HepG2 (cell line): ENCODE measurements at regions not wholly inside any gene's neighbourhood (a gene's known extent, or its start where the extent isn't known, plus 50 kb on each side); places are given as distances from the start of the nearest gene placed in this dataset.

ENCODE experiments used
- ATAC-seq: fragments of 200-7000 bp; cut with Tn5 transposase; 3 replicates; pipeline ENCODE4 v1.9.1; 2020; ENCODE audit warnings: mild to moderate bottlenecking, moderate library complexity
- BruUV-seq: library from RNA; stranded (reverse); fragments of 400-500 nt; replicated peaks from 2 replicates; lab custom pipeline; 2021; lab: Mats Ljungman, UMichigan
- CTCF ChIA-PET: fragments of 300-600 bp; formaldehyde crosslinking; extraction: SDS; loops from one replicate; lab custom pipeline; 2021; ENCODE audit warnings: low total read pairs, inconsistent platforms, low intra/inter-chr PET ratio; lab: Yijun Ruan, JAX
- POLR2A ChIA-PET: fragments of 350-600 bp; sonication (Branson Sonifier 250); formaldehyde crosslinking; loops from one replicate; lab custom pipeline; 2020; ENCODE audit warnings: antibody characterized with exemption, inconsistent platforms; lab: Yijun Ruan, JAX
- DNase-seq: peaks from one replicate; pipeline ENCODE4 v3.0.0-alpha.2; 2015; ENCODE audit warnings: low spot score
- FAIRE-seq: peaks from 3 replicates; lab custom pipeline; 2011; peaks lifted over from hg19 to GRCh38; lab: Jason Lieb, UNC
- H2AFZ ChIP-seq: one replicate; pipeline ENCODE4 v1.6.1; 2011; ENCODE audit warnings: low read length, inconsistent platforms
- H3K27ac ChIP-seq: fragments of 300-600 bp; 3 replicates; pipeline ENCODE4 v1.8.0; 2011; ENCODE audit warnings: mixed run types, mild to moderate bottlenecking, mixed read lengths, low read length, inconsistent platforms; ENCODE audit not compliant: insufficient read depth; ENCODE audit errors: extremely low read length
- H3K27me3 ChIP-seq, 2 experiments: fragments of 200-600 bp in 1 of 2; 2 replicates in 1 of 2; 3 replicates in 1 of 2; pipeline versions ENCODE4 v1.6.0 to v1.8.0; 2011; ENCODE audit warnings: low read length in 2 of 2, mild to moderate bottlenecking in 2 of 2, moderate library complexity in 2 of 2, inconsistent platforms in 1 of 2; ENCODE audit not compliant: insufficient read depth in 2 of 2, control insufficient read depth in 1 of 2
- H3K36me3 ChIP-seq, 2 experiments: fragments of 200-600 bp in 1 of 2; replicated peaks in 1 of 2; 2 replicates in 1 of 2; 3 replicates in 1 of 2; pipeline versions ENCODE4 v1.5.1 to v1.8.0; 2011; ENCODE audit warnings: low read length in 2 of 2, inconsistent platforms in 1 of 2; ENCODE audit not compliant: insufficient read depth in 2 of 2, control insufficient read depth in 1 of 2
- H3K4me1 ChIP-seq: 2 replicates; pipeline ENCODE4 v1.5.1; 2012; ENCODE audit warnings: low read length, inconsistent platforms; ENCODE audit not compliant: insufficient read depth
- H3K4me2 ChIP-seq: 2 replicates; pipeline ENCODE4 v1.6.0; 2011; ENCODE audit warnings: low read depth, low read length, inconsistent platforms
- H3K4me3 ChIP-seq, 3 experiments: fragments of 200-600 bp in 1 of 3; sonication (generic), shearing (Covaris generic) in 1 of 3; replicated peaks in 1 of 3; 2 replicates each; pipeline ENCODE4 v1.5.1; 2011 to 2016; ENCODE audit warnings: low read length in 3 of 3, inconsistent platforms in 2 of 3, low read depth in 2 of 3, mild to moderate bottlenecking in 2 of 3, control low read depth in 1 of 3, mixed read lengths in 1 of 3; ENCODE audit not compliant: insufficient read depth in 1 of 3
- H3K79me2 ChIP-seq: one replicate; pipeline ENCODE4 v1.6.1; 2011; ENCODE audit warnings: low read length, inconsistent platforms; ENCODE audit not compliant: insufficient read depth
- H3K9ac ChIP-seq: 2 replicates; pipeline ENCODE4 v1.6.0; 2011; ENCODE audit warnings: mild to moderate bottlenecking, low read depth, low read length, inconsistent platforms; ENCODE audit not compliant: insufficient read depth
- H3K9me3 ChIP-seq: 2 replicates; pipeline ENCODE4 v1.5.1; 2012; ENCODE audit warnings: mild to moderate bottlenecking, low read length
- H4K20me1 ChIP-seq: 2 replicates; pipeline ENCODE4 v1.6.0; 2011; ENCODE audit warnings: inconsistent platforms, mild to moderate bottlenecking, low read length, moderate library complexity; ENCODE audit not compliant: insufficient read depth
- GFI1 ChIP-seq: sonication (generic); formaldehyde crosslinking; IDR thresholded peaks from 2 replicates; pipeline ENCODE4 v1.5.0; 2020; ENCODE audit warnings: missing genetic modification reagents, mild to moderate bottlenecking, borderline replicate concordance
- HNRNPK ChIP-seq: fragments of 200-400 bp; formaldehyde crosslinking; IDR thresholded peaks from 2 replicates; pipeline ENCODE4 v1.6.1; 2018; ENCODE audit warnings: low read length, low read depth, moderate library complexity, mild to moderate bottlenecking; ENCODE audit not compliant: poor library complexity, severe bottlenecking
- LCORL ChIP-seq, 2 experiments: fragments of 450-650 bp in 1 of 2; sonication (generic) in 1 of 2; formaldehyde crosslinking in 1 of 2; IDR thresholded peaks; 2 replicates each; pipeline versions ENCODE4 v1.5.0 to v1.6.1; 2017 to 2020; ENCODE audit warnings: antibody characterized with exemption in 1 of 2, missing genetic modification reagents in 1 of 2
- SYNCRIP ChIP-seq: fragments of 200-400 bp; formaldehyde crosslinking; IDR thresholded peaks from 2 replicates; pipeline ENCODE4 v1.6.1; 2018; ENCODE audit warnings: mild to moderate bottlenecking, low read depth, low read length; ENCODE audit not compliant: insufficient read depth
- U2AF1 ChIP-seq: fragments of 200-400 bp; formaldehyde crosslinking; optimal IDR thresholded peaks from 2 replicates; pipeline ENCODE3; 2017; ENCODE audit warnings: mild to moderate bottlenecking, low read depth, low read length
- ZNF432 ChIP-seq: sonication (generic); formaldehyde crosslinking; IDR thresholded peaks from 2 replicates; pipeline ENCODE4 v1.5.0; 2020; ENCODE audit warnings: missing genetic modification reagents, mild to moderate bottlenecking, borderline replicate concordance
- ZNF557 ChIP-seq: sonication (generic); formaldehyde crosslinking; IDR thresholded peaks from 2 replicates; pipeline ENCODE4 v1.4.0; 2020; ENCODE audit warnings: missing genetic modification reagents
- ZNF567 ChIP-seq: sonication (generic); formaldehyde crosslinking; IDR thresholded peaks from 2 replicates; pipeline ENCODE4 v1.8.1; 2023; ENCODE audit warnings: mild to moderate bottlenecking, missing genetic modification reagents, borderline replicate concordance
- ZNF598 ChIP-seq: sonication (generic); formaldehyde crosslinking; IDR thresholded peaks from 2 replicates; pipeline ENCODE4 v1.5.1; 2020; ENCODE audit warnings: mild to moderate bottlenecking, missing genetic modification reagents, borderline replicate concordance
- ZNF616 ChIP-seq: sonication (generic); formaldehyde crosslinking; IDR thresholded peaks from 2 replicates; pipeline ENCODE4 v1.5.0; 2020; ENCODE audit warnings: low read depth, mild to moderate bottlenecking, missing genetic modification reagents
- ZNF644 ChIP-seq: IDR thresholded peaks from 2 replicates; pipeline ENCODE4 v1.6.1; 2016; ENCODE audit warnings: low read depth
- ZNF7 ChIP-seq: IDR thresholded peaks from 2 replicates; pipeline ENCODE4 v1.6.1; 2016; ENCODE audit warnings: missing biosample characterization, missing genetic modification reagents
- ZNF790 ChIP-seq: sonication (generic); formaldehyde crosslinking; IDR thresholded peaks from 2 replicates; pipeline ENCODE4 v1.8.0; 2022; ENCODE audit warnings: missing genetic modification reagents, mild to moderate bottlenecking, borderline replicate concordance
- ZSCAN21 ChIP-seq: sonication (generic); formaldehyde crosslinking; IDR thresholded peaks from 2 replicates; pipeline ENCODE4 v1.8.0; 2022; ENCODE audit warnings: mild to moderate bottlenecking, missing genetic modification reagents, moderate library complexity, borderline replicate concordance
- WGBS: methylation state at CpG from one replicate; pipeline ENCODE4 v1.1.6; 2017; ENCODE audit warnings: low lambda C conversion rate; 5-methylcytosine and 5-hydroxymethylcytosine counted together
- in situ Hi-C: cut with HindIII; loops from 2 replicates; pipeline ENCODE4 v1.10.0; 2017; ENCODE audit warnings: low pct_unique_long_range_greater_than_20kb; ENCODE audit not compliant: extremely low pct_ligation_motif_present
- intact Hi-C: fragments of 100-400 bp; cut with micrococcal nuclease; formaldehyde crosslinking; loops from one replicate; pipeline ENCODE4 v1.10.0; 2022; ENCODE audit not compliant: unreplicated experiment
- TF ChIP-seq, protein P1 (sequence below): sonication (generic); formaldehyde crosslinking; IDR thresholded peaks from 2 replicates; pipeline ENCODE4 v1.4.0; 2020; ENCODE audit warnings: missing genetic modification reagents
- TF ChIP-seq, protein P2 (sequence below): sonication (generic); formaldehyde crosslinking; IDR thresholded peaks from 2 replicates; pipeline ENCODE4 v1.4.0; 2020; ENCODE audit warnings: missing genetic modification reagents
- TF ChIP-seq, protein P3 (sequence below): sonication (generic); formaldehyde crosslinking; IDR thresholded peaks from 2 replicates; pipeline ENCODE4 v1.5.0; 2020; ENCODE audit warnings: mild to moderate bottlenecking, missing genetic modification reagents

DNA sequence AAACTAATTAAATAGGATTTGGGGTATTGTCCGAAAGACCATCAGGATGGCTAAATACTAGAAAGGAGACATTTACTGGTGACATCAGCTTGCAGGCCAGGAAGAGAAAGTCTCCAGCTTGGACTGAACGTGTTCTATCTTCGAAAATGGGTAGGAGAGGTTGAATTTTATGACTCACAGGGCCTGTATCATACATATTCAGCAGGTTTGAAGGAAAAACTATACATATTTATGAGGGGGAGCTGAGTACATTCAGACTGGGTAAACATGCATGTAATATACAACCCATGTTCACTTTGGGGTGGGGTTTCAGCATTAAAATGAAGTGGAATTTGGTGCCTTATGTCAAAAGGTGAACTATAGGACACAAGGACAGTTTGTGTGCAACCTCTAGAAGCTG is 129.3 kb upstream of the CRBN start:
- Histone ChIP-seq H3K4me2 (no peak overlapping the region), H3K27me3 (no peaks in the 10 kb centered on the region), H3K4me1 (no peaks in the 10 kb centered on the region), H3K79me2 (no peaks in the 10 kb centered on the region), H3K9ac (no peak overlapping the region), H3K9me3 (no peaks in the 10 kb centered on the region), H4K20me1 (no peaks in the 10 kb centered on the region), H3K4me3 (no peak overlapping the region), H3K27ac (no peak overlapping the region), H3K36me3 (no peaks in the 10 kb centered on the region), H2AFZ (no peak overlapping the region)
- 21% methylated on average over 3 of the region's 3 CpGs for WGBS
- intact Hi-C loops (no loop called here), in situ Hi-C loops (no loop called here)
- BruUV-seq: no TSS peak
- ChIA-PET POLR2A (no interaction called here), CTCF (no interaction called here)
- ATAC-seq: no peak
- TF ChIP-seq, protein P1, sequence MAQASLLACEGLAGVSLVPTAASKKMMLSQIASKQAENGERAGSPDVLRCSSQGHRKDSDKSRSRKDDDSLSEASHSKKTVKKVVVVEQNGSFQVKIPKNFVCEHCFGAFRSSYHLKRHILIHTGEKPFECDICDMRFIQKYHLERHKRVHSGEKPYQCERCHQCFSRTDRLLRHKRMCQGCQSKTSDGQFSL (CRISPR knock-in tag): no peak
- TF ChIP-seq ZNF7: no peak
- TF ChIP-seq ZNF598 (CRISPR knock-in tag): no peak
- no peak for DNase-seq
- FAIRE-seq: no peak

DNA sequence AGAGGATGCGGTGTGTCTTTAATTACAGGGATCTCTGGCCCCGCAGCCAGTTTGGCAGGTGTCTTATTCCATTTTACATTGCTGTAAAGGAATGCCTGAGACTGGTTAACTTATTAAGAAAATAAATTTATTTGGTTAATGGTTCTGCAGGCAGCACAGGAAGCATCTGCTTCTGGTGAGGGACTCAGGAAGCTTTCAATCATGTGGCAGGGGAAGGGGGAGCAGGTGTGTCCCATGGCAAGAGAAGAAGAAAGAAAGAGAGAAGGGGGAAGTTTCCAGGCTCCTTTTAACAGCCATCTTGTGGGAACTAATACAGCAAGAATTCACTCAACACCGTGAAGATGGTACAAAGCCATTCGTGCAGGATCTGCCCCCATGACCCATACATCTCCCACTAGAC is 128.0 kb upstream of the CRBN start:
- Histone ChIP-seq H3K9me3 (no peaks in the 10 kb centered on the region), H3K4me3 (no peak overlapping the region), H2AFZ (no peak overlapping the region), H3K4me1 (no peaks in the 10 kb centered on the region), H3K36me3 (no peaks in the 10 kb centered on the region), H4K20me1 (no peaks in the 10 kb centered on the region), H3K79me2 (no peaks in the 10 kb centered on the region), H3K4me2 (no peak overlapping the region), H3K9ac (no peak overlapping the region), H3K27ac (no peak overlapping the region), H3K27me3 (no peaks in the 10 kb centered on the region)
- ChIA-PET CTCF (no interaction called here), POLR2A (no interaction called here)
- TF ChIP-seq, protein P2, sequence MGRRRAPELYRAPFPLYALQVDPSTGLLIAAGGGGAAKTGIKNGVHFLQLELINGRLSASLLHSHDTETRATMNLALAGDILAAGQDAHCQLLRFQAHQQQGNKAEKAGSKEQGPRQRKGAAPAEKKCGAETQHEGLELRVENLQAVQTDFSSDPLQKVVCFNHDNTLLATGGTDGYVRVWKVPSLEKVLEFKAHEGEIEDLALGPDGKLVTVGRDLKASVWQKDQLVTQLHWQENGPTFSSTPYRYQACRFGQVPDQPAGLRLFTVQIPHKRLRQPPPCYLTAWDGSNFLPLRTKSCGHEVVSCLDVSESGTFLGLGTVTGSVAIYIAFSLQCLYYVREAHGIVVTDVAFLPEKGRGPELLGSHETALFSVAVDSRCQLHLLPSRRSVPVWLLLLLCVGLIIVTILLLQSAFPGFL (CRISPR knock-in tag): no peak
- TF ChIP-seq LCORL (IDR thresholded peaks at IDR 0.05) (no peak), LCORL (CRISPR knock-in tag; IDR thresholded peaks at IDR 0.05) (no peak), ZNF432 (CRISPR knock-in tag) (no peak), ZNF557 (CRISPR knock-in tag) (no peak), ZSCAN21 (CRISPR knock-in tag) (no peak), GFI1 (CRISPR knock-in tag) (no peak), ZNF567 (CRISPR knock-in tag) (no peak), ZNF616 (no peak), U2AF1 (no peak), ZNF790 (CRISPR knock-in tag) (no peak), HNRNPK (no peak), SYNCRIP (no peak), ZNF644 (CRISPR knock-in tag) (no peak)
- TF ChIP-seq, protein P3, sequence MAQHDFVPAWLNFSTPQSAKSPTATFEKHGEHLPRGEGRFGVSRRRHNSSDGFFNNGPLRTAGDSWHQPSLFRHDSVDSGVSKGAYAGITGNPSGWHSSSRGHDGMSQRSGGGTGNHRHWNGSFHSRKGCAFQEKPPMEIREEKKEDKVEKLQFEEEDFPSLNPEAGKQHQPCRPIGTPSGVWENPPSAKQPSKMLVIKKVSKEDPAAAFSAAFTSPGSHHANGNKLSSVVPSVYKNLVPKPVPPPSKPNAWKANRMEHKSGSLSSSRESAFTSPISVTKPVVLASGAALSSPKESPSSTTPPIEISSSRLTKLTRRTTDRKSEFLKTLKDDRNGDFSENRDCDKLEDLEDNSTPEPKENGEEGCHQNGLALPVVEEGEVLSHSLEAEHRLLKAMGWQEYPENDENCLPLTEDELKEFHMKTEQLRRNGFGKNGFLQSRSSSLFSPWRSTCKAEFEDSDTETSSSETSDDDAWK: no peak
- DNase-seq (no peak), ATAC-seq (no peak), FAIRE-seq (no peak)
- in situ Hi-C loops: no loop called here
- BruUV-seq: no TSS peak
- WGBS: 0% methylated on average over 4 of the region's 4 CpGs
- intact Hi-C loops: no loop called here
